ENCODE measurements at regions not wholly inside any gene's neighbourhood (a gene's known extent, or its start where the extent isn't known, plus 50 kb on each side); places are given as distances from the start of the nearest gene placed in this dataset.

GRCh38 chr14:51462706-51463105 is 189.0 kb upstream of the FRMD6 start:
- TF ChIP-seq GABPA (IDR thresholded peaks at IDR 0.05; ENCODE audit: low read depth) (no peak), CTCF (IDR thresholded peaks at IDR 0.05) (no peak), ZBTB33 (IDR thresholded peaks at IDR 0.05; ENCODE audit: borderline replicate concordance, low read depth) (no peak), USF2 (IDR thresholded peaks at IDR 0.05; ENCODE audit: borderline replicate concordance, low read depth, low read length) (no peak), EZH2phosphoT487 (IDR thresholded peaks at IDR 0.05; ENCODE audit: borderline replicate concordance, low read depth) (no peak), POLR2AphosphoS5 (IDR thresholded peaks at IDR 0.05; ENCODE audit: low read depth, low read length) (no peak), REST (IDR thresholded peaks at IDR 0.05; ENCODE audit: low read depth, low read length) (no peak)

Data from SK-N-SH (cell line).